T-helper 2 cell treated with Interferon-gamma antibody and Interleukin-4, amounts not matched to agents 100 ng/mL and 5 ng/mL, for 36 hours (primary cell): ENCODE measurements at regions not wholly inside any gene's neighbourhood (a gene's known extent, or its start where the extent isn't known, plus 50 kb on each side); places are given as distances from the start of the nearest gene placed in this dataset.
"Not testable (repeated sequence)": the region's sequence is repeated elsewhere in the genome, so short reads cannot be mapped to it uniquely, and the experiment has no call there.

ENCODE experiments used
- intact Hi-C: fragments of 100-400 bp; cut with micrococcal nuclease; formaldehyde crosslinking; loops from one replicate; pipeline ENCODE4 v1.15.1; 2023

GRCh38 chr12:23063206-23063605 lies 438.2 kb downstream of the ETNK1 start:
- intact Hi-C loops = no loop called here

GRCh38 chr12:23066095-23066494 lies 441.1 kb downstream of the ETNK1 start:
- intact Hi-C loops = no loop called here

GRCh38 chr12:23083267-23083666 lies 458.3 kb downstream of the ETNK1 start:
- intact Hi-C loops = no loop called here

- intact Hi-C loops = no loop called here
Observed at GRCh38 chr12:23084236-23084995, 459.4 kb downstream of the ETNK1 start.

- intact Hi-C loops = no loop called here
Observed at GRCh38 chr12:23088594-23088993, 463.6 kb downstream of the ETNK1 start.

GRCh38 chr12:23093488-23093887 lies 468.5 kb downstream of the ETNK1 start:
- intact Hi-C loops = no loop called here

- intact Hi-C loops = no loop called here
Observed at GRCh38 chr12:23096321-23096720, 471.4 kb downstream of the ETNK1 start.

DNA sequence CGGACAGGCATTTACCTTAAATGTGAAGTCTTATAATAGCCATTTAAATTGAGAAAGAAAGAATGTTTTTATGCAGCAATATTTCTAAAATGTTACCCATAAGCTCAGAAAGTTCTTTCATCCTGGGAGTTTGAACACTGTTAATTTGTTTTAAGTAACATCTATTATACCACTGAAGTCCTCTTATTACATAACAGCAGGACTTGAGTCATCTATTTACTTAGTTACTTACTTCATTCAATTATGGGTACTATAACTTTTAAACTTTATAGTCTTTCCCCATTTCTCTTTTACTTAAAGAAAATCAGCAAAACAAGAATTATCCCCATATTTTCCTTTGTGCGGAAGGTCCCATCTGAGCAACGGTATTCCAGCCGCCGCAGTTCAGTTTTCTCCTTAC lies 473.1 kb downstream of the ETNK1 start:
- intact Hi-C loops = no loop called here

GRCh38 chr12:23098517-23098916 lies 473.5 kb downstream of the ETNK1 start:
- intact Hi-C loops = no loop called here

GRCh38 chr12:23099104-23099503 lies 474.1 kb downstream of the ETNK1 start:
- intact Hi-C loops = no loop called here

GRCh38 chr12:23099604-23100003 lies 474.6 kb downstream of the ETNK1 start:
- intact Hi-C loops = no loop called here

DNA sequence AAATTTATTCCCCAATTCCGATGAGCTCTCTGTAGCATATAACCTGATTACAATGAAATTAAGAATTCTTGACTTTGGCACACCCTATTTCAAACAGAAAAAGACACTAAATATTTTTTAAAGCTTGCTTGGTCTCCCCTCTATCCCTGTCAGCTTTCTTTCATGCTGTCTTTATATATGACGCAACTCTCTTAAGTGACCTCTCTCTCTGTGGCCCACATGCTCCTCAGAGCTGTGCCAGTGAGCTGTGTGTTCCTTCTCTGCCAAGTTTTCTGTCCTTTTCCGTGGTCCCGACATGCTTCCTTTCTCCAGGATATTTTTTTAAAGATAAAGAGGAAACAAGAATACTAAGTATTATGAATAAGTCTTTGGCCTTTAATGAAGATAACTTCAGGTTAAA lies 484.0 kb downstream of the ETNK1 start:
- intact Hi-C loops = no loop called here

DNA sequence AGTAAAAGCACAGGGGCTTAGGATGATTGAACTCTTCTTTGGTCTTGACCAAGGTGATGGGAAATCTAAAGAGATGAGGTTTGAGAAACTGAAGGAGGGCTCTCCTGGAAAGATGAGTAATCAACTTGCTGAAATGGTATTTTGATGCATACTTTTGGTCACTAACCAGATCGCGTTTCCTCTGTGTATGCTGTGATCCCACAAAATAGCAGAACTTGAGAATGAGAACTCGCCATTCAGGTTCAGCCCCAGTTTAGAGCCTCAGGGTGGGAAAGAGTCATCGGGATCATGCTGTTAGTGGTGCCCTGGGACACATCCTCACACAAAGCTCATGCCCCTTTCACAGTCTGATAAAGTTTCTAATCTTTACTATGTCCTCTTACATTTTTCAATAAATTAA lies 488.8 kb downstream of the ETNK1 start:
- intact Hi-C loops = no loop called here

DNA sequence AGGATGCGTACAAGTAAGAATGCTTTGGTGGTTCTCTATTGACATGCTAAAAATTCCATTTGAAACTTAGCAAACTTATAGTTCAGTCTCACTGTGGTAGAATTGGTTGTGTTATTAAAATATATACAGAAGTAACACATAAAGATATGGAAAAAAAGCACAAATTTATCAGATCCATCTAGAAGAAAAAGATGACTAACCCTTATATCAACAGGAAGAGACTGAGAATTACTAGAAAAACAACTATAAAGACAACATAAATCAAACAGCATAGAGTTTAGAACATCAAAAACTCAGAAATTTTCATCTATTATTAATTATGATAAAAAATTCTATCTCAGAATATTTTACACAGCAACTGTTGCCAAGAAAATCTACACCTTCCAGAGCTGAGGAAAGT lies 491.0 kb downstream of the ETNK1 start:
- intact Hi-C loops = no loop called here

- intact Hi-C loops = no loop called here
Observed at GRCh38 chr12:23126794-23127193, 501.8 kb downstream of the ETNK1 start.

GRCh38 chr12:23127701-23128100 lies 502.7 kb downstream of the ETNK1 start:
- intact Hi-C loops = no loop called here

GRCh38 chr12:23128462-23128861 lies 503.5 kb downstream of the ETNK1 start:
- intact Hi-C loops = no loop called here

DNA sequence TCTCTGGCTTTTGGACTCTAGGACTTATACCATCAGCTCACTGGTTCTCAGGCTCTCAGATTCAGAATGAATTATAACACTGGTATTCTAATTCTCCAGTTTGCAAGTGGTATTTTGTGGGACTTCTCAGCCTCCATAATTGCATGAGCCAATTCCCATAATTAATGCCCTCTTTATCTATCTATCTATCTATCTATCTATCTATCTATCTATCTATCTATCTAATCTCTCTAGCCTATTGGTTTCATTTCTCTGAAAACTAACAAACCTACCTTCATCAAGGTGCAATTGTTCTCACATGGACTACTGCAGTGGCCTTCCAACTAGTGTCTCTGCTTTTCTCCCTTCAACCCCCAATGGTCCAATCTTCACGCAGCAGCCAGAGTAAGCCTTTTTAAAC lies 507.4 kb downstream of the ETNK1 start:
- intact Hi-C loops = no loop called here

GRCh38 chr12:23133471-23133870 lies 508.5 kb downstream of the ETNK1 start:
- intact Hi-C loops = no loop called here

DNA sequence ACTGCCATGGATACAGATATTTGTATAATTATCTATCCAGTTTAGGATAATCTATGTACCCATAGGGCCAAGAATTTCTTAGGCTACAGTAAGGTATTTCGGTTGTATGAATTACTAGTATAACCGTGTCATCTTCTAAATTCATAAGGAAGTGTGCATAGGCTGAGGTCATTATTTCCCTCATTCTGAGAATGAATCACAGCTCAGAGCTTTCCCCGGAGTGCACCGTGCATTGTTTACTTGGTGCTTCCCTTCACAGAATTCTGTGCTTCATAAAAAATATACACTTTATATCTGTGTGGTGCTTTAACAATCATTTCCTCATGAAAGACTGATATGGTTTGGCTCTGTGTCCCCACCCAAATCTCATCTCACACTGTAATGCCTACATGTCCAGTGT lies 514.1 kb downstream of the ETNK1 start:
- intact Hi-C loops = no loop called here

- intact Hi-C loops = no loop called here
Observed at GRCh38 chr12:23140710-23141109, 515.7 kb downstream of the ETNK1 start.

GRCh38 chr12:23141335-23141734 lies 516.4 kb downstream of the ETNK1 start:
- intact Hi-C loops = no loop called here

DNA sequence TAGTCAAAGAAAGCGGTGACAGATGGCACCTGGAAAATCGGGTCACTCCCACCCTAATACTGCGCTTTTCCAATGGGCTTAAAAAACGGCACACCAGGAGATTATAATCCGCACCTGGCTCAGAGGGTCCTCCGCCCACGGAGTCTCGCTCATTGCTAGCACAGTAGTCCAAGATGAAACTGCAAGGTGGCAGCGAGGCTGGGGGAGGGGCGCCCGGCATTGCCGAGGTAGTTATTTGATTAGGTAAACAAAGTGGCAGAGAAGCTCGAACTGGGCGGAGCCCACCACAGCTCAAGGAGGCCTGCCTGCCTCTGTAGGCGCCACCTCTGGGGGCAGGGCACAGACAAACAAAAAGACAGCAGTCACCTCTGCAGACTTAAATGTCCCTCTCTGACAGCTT lies 521.1 kb downstream of the ETNK1 start:
- intact Hi-C loops = not testable (repeated sequence)

GRCh38 chr12:23168459-23168858 lies 543.5 kb downstream of the ETNK1 start:
- intact Hi-C loops = no loop called here
